Fibroblast of mammary gland (primary cell): ENCODE measurements at regions not wholly inside any gene's neighbourhood (a gene's known extent, or its start where the extent isn't known, plus 50 kb on each side); places are given as distances from the start of the nearest gene placed in this dataset.
A peak's percentile ranks its signal among the peaks of the same experiment; 100 is the strongest.
"Not testable (repeated sequence)": the region's sequence is repeated elsewhere in the genome, so short reads cannot be mapped to it uniquely, and the experiment has no call there.

Experiments used
- DNase-seq: peaks from one replicate; pipeline ENCODE4 v3.0.0-alpha.2; 2010; ENCODE audit warnings: low read depth
- H3K4me3 ChIP-seq: 2 replicates; pipeline ENCODE4 v1.5.1; 2011; ENCODE audit warnings: low read depth, mild to moderate bottlenecking, low read length, moderate library complexity; ENCODE audit not compliant: control insufficient read depth
- TF ChIP-seq, protein P1 (sequence below): conservative IDR thresholded peaks from 2 replicates; pipeline ENCODE4 v1.5.1; 2011; ENCODE audit warnings: low read depth, low read length, inconsistent platforms; ENCODE audit not compliant: control insufficient read depth, insufficient read depth

DNA sequence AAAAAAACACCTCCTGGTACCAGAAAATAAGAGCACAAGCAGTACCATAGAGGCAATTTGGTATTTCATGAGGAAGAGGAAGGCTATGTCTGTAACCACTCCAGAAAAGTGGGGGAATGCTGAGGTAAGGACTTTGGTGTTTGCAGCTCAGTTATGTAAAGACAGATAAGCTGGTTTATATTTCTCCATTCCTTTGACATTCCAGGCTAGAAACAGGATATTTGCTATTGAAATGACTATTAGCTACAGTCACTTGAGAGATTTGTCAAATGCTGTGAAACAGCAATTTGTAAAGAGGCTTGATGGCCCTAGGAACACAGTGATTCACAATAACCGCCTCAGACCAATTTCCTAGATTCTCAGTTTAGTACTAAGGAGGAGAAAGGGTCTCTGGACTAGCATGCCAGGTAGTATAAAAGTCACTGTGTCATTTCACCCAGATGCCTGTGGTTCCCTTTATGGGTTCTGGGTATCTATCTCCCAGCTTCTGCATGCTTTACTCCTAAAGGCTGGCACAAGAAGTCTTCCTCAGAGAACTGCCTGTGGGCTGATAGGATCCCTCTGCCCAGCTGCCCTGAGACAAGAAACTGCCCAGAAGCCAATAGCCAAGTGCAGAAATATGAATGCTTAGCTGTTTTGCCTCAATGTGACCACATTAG lies 80.5 kb downstream of the VCAM1 start:
- no peak overlapping the region for H3K4me3 ChIP-seq
- TF ChIP-seq, protein P1, sequence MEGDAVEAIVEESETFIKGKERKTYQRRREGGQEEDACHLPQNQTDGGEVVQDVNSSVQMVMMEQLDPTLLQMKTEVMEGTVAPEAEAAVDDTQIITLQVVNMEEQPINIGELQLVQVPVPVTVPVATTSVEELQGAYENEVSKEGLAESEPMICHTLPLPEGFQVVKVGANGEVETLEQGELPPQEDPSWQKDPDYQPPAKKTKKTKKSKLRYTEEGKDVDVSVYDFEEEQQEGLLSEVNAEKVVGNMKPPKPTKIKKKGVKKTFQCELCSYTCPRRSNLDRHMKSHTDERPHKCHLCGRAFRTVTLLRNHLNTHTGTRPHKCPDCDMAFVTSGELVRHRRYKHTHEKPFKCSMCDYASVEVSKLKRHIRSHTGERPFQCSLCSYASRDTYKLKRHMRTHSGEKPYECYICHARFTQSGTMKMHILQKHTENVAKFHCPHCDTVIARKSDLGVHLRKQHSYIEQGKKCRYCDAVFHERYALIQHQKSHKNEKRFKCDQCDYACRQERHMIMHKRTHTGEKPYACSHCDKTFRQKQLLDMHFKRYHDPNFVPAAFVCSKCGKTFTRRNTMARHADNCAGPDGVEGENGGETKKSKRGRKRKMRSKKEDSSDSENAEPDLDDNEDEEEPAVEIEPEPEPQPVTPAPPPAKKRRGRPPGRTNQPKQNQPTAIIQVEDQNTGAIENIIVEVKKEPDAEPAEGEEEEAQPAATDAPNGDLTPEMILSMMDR, result no peak
- no peak for DNase-seq

DNA sequence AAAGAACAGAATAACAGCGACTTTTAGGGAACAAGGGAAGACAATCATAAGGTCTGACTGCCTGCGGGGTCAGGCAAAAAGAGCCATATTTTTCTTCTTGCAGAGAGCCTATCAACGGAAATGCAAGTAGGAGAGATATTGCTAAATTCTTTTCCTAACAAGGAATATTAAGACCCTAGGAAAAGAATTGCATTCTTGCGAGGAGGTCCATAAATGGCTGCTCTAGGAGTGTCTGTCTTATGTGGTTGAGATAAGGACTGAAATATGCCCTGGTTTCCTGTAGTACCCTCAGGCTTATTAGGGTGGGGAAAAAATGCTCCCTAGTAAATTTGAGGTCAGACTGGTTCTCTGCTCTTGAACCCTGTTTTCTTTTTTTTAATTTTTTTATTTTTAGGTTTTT lies 81.7 kb downstream of the VCAM1 start:
- H3K4me3 ChIP-seq, DNase-seq: not testable (repeated sequence)

DNA sequence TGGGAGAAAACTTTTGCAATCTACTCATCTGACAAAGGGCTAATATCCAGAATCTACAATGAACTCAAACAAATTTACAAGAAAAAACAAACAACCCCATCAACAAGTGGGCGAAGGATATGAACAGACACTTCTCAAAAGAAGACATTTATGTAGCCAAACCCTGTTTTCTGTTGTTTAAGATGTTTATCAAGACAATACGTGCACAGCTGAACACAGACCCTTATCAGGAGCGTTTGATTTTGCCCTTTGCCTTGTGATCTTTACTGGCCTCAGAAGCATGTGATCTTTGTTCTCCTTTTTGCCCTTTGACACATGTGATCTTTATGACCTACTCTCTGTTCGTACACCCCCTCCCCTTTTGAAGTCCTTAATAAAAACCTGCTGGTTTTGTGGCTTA lies 83.7 kb downstream of the VCAM1 start:
- H3K4me3 ChIP-seq, DNase-seq: not testable (repeated sequence)

DNA sequence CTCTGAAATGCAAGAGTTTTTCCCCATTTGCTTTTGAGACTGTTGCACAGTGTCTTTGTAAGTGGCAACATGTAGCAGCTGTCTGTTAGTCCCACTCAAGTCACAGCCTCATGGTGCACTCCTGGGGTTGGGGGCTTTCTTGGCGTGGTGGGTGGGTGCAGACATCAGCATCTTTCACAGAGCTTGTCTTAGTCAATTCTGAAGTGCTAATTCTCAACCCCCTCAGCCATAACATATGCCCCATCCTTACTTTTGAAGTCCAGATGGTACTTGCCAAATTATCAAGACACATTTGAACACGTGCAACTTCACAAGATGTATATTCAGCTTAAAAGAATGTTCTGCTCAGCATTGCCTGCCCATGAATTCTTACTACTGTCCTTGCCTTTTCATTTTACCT lies 87.1 kb downstream of the VCAM1 start:
- no peak for DNase-seq
- H3K4me3 ChIP-seq, result no peak overlapping the region
- TF ChIP-seq, protein P1, result no peak

DNA sequence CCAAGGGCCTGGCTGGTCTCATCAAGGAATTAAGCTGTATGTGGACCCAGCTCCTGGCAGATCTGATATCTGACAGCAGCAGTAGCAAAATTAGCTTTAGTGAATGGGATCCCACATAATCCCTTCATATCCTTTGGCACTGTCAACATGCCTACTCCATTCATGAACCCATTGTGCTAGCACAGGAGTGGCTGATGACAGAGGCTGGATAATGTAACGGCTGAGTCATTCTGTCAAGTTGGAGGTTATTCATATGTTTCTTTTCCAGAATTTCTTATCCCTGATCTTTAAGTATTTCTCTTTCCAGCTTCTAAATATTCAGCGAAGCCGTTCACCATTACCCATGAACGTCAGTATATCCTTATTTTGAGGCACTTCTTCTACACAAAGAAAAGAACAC lies 84.3 kb downstream of the EXTL2 start:
- TF ChIP-seq, protein P1, result no peak
- peak; percentile 66 for DNase-seq
- H3K4me3 ChIP-seq, result no peak overlapping the region

DNA sequence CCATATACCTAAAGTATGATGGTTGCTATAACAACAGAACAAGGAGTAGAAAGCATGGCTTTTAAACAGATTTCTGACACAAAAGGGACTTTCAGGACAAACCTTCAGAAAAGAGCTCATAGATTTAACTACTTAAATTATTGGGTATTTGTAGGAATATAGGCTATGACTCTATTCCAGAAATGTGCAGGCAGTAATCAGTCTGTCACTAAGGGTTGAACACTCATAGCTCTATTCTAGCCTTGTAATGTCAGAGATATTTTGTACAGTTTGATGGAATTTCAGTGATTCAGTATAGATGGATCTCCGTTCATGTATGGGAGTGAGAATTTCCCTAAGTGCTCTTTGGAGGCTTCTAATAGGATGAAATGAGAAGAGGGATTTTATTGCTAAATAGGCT lies 82.8 kb downstream of the EXTL2 start:
- TF ChIP-seq, protein P1, result no peak
- no peak for DNase-seq
- no peak overlapping the region for H3K4me3 ChIP-seq

DNA sequence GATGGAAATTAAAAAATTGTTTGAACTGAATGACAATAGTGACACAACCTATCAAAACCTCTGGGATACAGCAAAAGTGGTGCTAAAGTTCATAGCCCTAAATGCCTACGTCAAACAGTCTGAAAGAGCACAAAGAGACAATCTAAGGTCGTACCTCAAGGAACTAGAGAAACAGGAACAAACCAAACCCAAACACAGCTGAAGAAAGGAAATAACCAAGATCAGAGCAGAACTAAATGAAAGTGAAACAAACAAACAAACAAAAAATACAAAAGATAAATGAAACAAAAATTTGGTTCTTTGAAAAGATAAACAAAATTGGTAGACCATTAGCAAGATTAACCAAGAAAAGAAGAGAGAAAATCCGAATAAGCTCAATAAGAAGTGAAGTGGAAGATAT lies 79.7 kb downstream of the EXTL2 start:
- H3K4me3 ChIP-seq, DNase-seq: not testable (repeated sequence)

DNA sequence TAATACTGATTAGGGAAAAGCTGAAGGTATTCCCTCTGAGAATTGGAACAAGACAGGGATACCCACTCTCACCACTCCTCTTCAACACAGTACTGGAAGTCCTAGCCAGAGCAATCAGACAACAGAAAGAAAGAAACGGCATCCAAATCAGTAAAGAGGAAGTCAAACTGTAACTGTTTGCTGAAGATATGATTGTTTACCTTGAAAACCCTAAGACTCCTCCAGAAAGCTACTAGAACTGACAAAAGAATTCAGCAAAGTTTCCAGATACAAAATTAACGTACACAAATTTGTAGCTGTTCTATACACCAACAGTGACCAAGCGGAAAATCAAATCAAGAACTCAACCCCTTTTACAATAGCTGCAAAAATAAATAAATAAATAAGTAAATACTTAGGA lies 78.6 kb downstream of the EXTL2 start:
- no peak overlapping the region for H3K4me3 ChIP-seq
- no peak for DNase-seq

DNA sequence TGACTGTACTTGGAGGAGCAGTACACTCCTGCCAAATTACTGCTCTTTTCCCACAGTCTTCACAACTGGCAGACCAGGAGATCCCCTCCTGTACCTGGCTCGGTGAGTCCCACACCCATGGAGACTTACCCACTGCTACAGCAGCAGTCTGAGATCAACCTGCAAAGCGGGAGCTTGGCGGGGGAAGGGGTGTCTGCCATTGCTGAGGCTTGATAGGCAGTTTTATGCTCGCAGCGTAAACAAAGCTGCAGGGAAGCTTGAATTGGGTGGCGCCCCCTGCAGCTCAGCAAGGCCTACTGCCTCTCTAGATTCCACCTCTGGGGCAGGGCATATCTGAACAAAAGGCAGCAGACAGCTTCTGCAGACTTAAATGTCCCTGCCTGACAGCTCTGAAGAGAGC lies 74.4 kb downstream of the EXTL2 start:
- DNase-seq, H3K4me3 ChIP-seq: not testable (repeated sequence)

More for the DNA sequence above, 78.6 kb downstream of the EXTL2 start:
- TF ChIP-seq, protein P1, result no peak

DNA sequence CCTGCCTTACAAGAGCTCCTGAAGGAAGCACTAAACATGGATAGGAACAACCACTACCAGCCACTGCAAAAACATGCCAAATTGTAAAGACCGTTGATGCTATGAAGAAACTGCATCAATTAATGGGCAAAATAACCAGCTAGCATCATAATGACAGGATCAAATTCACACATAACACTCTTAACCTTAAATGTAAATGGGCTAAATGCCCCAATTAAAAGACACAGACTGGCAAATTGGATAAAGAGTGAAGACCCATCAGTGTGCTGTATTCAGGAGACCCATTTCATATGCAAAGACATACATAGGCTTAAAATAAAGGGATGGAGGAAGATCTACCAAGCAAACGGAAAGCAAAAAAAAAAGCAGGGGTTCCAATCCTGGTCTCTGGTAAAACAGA lies 72.7 kb downstream of the EXTL2 start:
- not testable (repeated sequence) for H3K4me3 ChIP-seq, DNase-seq
